ENCODE measurements at regions not wholly inside any gene's neighbourhood (a gene's known extent, or its start where the extent isn't known, plus 50 kb on each side); places are given as distances from the start of the nearest gene placed in this dataset.

DNA sequence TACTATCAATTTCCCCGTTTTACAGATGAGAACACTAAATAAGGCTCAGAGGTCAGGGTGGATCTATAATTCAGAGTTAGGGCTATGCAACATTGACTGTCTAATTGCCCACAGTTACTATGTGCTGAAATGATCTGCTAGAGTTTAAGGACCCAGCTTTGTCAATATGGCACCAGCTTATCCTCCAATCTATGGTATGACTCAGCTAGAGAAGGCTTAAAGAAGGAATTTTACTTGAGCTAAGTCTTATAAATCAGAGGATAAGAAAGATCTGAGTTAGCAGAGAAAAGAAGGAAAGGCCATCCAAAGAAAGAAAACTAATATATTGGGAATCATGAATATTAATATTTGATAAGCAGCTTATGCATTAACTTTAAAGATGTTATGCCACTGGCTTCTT lies 78.1 kb downstream of the ASB9 start:
- no peak for DNase-seq (ENCODE audit: low read depth)

DNA sequence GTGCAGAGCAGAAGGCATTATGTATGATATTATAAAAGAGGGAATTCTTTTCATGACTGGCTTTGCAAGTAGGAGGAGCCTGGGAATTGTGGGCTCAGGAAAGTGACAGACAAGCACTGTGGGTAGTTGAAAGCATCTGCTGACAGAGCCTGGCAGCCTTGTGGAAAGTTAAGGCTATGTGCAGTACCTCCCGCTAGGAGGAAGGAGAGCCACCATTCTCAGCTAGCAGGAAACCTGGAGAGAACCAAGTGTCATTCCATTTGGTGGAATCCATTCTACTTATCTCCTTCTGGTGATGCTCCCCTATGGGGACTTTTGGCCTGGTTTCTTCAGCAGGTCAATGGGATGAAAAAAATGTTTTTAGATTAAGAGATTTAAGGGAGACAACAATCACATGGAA lies 81.8 kb downstream of the ASB9 start:
- no peak for DNase-seq (ENCODE audit: low read depth)

DNA sequence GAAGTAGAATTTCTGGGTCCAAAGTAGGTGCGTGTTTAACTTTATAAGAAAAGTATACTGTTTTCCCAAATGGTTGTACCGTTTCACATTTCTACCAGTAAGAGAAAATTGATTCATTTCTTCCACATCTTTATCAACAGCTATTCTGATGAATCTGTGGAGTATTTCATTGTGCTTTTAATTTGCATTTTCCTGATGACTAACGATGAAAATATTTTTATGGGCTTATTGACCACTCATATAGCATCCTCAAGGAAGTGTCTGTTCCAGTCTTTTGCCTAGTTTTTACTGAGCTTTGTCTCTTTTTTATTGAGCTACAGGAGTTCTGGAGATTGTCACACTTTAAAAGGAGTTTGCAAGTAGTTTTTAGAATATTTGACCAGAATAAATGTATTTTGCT lies 92.6 kb downstream of the ASB9 start:
- no peak for DNase-seq (ENCODE audit: low read depth)

DNA sequence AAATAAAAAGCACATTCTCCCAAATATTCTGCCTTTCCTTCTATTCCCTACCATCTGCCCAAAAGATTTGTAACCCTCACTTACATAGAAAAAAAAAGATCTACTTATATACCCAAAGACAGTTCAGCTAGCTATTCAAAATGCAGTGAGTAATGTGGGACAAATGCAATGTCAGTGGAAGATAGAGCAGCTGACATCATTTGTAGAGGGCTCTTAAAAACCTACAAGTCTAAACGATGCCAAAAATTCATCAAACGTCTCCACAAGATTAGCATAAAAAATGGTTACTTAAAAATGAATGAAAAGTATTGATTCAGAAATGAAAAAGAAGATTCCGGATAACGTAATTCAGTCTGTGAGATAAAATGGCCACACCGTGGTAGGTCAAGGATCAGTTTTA lies 96.5 kb downstream of the ASB9 start:
- DNase-seq (ENCODE audit: low read depth): no peak

DNA sequence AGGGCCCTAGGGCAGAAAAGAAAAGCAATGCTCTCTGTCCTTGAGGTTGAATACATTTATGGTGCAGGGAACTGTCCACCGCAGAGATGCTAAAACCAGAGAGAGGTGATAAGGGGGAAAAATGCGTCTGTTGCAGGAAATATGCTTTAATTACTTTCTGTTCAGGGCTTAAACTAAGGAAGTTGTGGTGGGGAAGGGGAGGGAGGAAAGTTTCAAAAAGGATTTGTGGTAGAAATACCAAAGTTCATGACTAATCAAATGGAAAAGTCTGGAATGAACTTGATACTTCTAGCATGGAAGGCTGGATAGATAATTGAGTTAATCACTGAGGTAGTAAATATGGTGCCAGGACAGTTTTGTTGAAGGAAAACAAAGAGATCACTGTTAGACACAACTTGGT lies 99.0 kb downstream of the ASB9 start:
- no peak for DNase-seq (ENCODE audit: low read depth)

DNA sequence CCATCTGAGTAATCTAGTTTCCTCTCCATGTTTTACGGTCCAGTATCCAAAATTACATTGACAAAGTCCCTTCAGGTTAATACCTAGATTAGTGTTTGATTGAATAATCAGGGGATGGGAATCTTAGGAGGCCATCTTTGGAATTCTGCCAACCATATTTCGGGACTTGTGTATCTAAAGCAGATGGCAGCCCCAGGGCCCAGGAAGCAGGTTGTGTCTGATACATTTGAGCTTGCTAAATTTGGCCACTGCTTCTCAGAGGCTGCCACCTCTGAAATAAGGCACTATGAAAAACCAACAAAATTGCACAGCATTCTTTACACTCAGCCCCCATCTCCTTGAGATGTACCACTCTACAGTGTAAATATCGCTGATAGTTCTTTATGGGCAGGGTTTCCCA lies 102.1 kb downstream of the ASB9 start:
- no peak for DNase-seq (ENCODE audit: low read depth)

DNA sequence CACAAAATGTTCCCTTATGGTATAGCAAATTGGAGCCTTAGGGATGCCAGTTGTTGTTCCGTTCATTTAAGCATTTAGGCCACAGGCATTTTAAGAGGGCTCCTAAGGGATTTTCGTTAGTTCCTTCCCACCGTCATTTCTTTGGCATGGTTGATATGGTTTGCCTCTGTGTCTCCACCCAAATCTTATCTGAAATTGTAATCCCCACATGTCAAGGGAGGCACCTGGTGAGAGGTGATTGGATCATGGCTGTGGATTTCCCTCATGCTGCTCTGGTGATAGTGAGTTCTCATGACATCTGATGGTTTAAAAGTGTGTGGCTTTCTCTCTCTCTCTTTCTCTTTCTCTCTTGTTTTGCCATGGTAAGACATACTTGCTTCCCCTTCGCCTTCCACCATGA lies 104.1 kb downstream of the ASB9 start:
- DNase-seq (ENCODE audit: low read depth): no peak

DNA sequence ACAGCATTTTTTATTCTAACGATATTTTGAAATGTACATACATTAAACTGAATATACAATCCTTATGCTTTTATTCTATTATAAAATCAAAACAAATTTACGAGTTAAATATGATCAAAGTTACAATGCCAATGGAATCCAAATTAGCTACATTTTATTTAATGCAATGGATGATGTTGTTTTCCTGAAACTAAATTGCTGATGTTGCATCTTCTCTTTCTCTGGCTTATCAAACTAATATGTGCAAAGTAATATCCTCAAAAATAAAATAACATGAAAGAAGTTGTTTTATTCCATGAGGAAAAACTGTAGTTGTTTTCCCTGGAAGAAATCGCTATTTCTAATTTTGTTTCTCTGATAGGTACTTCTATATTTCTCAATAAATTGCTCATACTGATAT lies 106.8 kb downstream of the ASB9 start:
- DNase-seq (ENCODE audit: low read depth): no peak

DNA sequence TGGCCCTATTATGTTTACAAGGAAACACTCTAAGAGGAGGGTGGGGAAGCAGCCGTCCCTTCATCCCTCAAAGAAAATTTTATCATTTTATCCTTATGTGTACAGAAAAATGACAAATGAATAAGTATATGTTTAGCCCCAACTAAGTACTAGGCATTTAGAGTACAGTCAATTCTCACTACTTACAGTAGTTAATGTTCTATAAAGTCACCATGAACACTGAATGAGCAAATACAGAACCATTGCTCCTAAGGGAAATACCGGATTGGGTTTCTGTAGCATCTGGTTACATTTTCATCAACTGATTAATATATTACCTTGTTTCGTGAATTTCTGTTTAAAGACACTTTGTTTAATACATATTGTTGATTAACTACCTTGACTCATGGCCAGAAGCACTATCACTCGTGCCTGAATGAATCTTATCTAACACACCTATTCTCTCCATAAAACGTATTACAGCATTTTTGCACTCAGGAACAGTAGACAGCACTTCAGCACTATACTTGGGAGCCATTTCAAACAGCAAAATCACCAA lies 109.3 kb downstream of the ASB9 start:
- DNase-seq (ENCODE audit: low read depth): no peak

DNA sequence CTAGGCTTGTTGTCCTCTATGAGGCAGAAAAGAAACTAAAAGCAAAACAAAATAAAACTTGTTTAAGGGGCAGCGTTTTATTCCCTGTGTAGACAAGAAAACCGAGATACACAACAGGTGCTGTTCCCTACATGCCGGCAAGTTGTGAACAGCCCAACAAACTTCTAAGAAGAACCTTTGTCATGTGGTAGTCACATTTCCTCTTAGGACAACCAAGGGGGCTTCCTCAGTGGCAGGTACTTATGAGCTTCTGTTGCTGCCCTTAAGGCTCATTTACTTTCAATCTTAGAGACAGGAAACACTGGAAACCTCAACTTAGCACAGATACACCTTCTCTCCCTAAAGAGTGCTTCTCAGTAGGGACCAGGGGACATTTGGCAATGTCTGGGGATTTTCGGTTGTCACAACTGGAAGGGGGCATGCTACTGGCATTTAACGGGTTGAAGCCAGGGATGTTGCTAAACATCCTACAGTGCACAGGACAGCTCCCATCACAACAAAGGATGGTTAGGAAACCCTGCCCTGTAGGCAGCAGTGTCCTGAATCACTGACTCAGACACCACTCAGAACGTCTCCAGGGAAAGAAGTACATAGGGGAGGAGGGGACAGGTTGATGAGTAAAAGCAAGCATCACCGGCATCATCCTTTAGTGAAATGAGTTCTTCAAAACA lies 111.0 kb downstream of the ASB9 start:
- DNase-seq (ENCODE audit: low read depth): no peak

DNA sequence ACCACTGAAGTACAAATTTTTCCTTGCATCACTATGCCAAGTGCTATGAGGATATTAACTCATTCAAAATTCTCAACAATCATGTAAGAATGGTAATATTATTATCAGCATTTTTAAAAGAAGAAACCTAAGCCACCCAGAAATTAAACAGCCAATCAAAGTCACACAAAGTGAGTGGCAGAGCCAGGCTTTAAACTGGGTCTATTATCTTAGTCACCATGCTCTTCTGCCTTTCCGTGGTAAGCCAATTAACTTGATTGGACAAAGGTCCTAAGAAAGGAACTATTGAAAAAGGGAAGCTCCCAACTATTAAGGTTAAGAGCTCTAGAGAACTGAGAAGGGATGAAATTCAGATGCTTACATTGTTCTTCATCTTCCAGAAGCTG lies 111.5 kb downstream of the ASB9 start:
- no peak for DNase-seq (ENCODE audit: low read depth)

DNA sequence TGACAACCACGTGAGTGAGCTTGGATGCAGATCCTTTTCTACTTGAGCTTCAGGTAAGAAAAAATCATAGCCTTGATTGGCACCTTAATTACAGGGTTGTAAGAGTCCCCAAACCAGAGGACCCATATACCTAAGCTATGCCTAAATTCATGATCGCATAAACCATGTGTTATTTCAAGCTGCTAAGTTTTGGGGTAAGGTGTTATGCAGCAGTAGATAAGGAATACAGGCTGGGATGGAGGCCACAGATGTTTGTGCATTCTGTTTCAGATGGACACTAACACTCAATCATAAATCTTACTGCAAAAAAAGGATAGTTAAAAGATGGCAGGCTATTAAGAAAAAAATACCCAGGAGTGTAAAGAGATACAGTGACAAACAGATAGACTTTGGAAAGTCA lies 112.3 kb downstream of the ASB9 start:
- no peak for DNase-seq (ENCODE audit: low read depth)

DNA sequence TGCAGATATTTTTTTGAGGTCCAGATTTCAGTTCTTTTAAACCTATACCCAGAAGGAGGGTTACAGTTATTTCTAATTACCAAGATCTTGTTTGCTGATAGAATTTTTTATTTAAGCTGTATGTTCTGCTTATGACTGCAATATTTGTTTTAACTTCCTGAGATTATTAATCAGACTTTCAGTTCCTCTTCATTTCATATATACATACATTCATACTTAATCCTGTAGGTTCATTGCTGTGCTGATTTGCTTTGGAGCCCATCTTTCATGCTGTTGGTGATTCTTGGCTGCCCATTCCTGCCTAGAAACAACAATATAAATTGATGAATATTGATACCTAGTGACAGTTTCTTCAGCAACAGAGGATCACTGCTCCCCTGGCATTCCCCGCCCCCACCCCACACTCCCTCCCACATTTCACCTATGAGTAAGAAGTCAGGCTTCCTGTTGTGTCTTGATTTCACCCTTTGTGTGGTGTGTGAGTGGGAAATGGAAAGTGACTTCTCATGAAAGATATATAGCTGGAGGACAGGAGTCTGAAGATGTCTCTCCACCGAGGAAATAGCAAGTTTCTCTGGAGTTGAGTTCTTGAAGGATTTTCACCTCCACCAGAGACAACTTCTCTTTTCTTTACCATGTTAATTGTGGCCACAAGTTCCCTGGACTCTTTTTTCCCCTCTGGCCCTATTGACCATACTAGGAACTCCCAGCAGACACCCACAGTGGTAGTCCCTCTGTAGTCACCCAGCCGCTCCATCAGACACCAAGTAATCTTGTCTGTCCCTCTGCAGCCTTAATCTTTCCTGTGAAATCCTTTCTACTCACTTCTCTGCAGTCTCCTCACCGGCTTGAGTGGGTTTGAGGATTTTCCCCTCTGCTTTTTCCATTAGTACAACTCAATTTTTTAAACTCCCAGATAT lies 118.4 kb downstream of the ASB9 start:
- DNase-seq (ENCODE audit: low read depth): no peak

DNA sequence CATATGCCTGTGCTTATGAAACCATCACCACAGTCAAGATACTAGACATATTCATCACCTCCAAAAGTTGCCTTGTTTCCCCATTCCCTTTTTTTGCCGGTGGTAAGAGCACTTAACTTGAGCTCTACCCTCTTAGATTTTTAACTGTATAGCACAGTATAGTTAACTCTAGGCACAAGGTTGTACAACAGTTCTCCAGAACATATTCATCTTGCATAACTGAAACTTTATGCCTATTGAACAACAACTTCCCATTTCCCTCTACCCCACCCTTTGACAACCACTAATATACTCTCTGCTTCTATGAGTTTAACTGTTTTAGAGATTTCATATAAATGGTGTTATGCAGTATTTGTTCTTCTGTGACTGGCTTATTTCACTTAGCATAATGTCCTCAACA lies 119.3 kb downstream of the ASB9 start:
- DNase-seq (ENCODE audit: low read depth): no peak

DNA sequence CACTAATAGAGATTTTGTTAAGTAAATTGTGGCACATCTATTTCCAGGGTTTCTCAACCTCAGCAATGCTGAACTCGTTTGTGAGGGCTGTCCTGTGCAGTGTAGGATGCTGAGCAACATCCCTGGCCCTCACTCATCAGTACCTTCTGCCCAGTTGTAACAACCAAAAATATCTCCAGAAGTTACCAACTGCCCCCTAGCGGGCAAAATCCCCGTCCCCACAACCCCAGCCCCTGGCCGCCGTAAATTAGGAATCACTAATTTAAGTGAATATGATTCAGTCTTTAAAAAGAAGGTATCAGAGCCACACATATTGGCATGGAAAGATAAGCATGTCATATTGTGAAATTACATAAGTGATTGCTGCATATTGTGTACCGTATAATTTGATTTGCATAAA lies 123.4 kb downstream of the ASB9 start:
- no peak for DNase-seq (ENCODE audit: low read depth)

DNA sequence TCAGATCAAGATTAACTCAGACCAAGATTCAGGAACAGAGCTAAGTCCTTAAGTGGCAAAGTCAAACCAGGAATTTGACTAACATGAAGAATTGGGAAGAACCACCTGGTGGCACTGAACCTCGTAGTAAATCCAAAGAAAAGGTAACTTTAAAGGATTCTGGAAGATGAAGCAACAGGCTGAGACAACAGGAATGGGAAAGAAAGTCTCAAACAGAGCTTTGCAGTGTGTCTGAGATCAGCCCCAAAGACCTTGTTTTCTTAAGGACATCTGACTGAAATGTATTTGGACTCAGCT lies 126.1 kb downstream of the ASB9 start:
- no peak for DNase-seq (ENCODE audit: low read depth)

DNA sequence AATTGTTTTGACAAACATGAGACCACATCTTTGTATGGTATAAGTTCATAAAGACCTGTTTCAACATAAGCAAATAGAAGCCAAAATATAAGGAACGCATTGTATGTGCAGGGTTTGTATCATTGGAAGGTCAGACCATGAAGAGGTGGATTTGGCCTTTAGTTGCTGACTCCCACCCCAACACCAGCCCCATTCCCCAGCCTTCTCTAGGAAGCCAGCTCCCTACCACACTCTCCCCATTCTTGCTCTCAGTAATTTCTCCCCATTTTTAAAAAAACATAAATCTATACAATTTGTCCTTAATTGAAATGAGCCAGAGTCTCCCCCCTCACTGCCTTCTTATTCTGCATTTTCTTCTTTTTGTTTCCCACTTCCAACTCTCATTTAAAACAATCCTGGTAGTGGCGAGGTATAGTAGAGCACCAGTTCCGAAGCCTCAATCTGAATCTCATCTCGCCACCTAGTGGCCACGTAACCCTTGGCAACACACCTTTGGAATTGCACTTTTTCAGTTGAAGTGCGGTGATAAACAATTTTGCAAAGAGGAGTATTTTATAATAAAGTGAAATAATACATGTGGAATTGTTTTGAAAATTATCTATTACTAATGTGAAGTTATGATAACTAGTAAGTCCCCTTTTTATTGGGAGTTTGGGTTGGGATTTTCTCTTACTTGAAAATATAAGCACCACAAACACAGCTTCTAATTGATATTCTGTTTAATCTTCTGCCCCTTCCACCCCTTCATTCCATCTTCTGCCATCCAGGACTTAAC lies 126.6 kb downstream of the ASB9 start:
- peak; percentile 2 for DNase-seq (ENCODE audit: low read depth)

DNA sequence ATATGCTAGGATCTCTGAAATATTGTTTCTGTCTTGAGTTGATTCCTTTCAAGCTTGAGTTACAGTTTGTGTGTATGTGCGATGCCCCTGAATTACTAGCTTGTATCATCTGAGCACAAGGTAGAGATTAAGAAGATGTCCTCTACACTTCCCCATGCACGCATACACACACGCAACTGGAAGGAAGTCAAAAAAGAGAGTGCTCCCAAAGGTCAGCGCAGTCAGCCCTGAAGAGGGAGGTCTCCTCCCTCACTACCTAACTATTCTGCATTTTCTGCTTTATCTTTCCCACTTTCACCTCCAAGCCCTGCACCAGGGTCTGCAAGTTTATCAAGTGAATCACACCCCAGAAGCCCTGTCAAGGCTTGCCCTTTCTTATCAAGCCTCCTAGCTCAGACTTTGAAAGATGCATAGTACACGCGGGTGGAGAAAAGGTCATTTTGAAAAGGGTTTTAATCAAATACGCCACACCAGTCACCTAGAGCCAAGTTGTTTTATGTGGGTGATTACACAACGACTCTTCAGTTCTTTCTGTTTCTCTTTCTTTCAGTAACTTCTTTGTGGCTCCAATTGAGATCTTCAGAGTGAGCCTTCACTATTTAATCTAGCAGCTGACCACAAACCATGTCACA lies 127.7 kb downstream of the ASB9 start:
- DNase-seq (ENCODE audit: low read depth): no peak

DNA sequence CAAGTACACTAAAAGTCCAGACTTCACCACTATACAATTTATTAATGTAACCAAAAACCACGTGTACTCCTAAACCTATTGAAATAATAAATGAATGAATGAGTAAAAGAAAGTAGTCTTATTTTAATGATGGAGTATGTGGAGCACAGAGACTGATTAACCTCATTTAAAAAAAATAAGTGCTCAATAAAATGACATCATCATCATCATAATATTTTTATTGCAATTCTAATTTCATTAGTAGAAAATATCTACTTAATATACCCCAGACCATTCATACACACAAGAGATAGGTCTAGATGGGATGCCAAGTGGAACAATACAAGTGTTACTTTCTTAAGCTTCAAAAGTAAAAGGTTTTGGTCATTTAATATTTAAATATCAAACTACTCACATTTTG lies 133.1 kb downstream of the ASB9 start:
- no peak for DNase-seq (ENCODE audit: low read depth)

DNA sequence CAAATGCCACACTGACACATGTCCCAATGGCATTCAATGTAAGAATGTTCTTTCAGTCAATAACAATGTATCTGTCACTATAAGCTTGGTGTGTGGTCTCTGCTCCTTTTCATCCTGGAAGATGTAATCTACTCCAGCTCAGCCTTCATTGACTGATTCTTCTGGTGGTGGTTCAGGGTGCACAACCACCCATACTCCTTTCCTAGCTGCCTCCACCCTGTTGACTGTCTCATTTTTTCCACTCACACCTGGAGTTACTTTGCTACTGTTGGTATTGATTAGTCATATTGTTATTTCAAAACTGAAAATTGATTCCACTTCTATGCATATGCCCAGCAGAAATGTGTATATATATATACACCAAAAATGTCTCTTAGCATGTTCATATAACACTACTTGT lies 140.5 kb downstream of the ASB9 start:
- DNase-seq (ENCODE audit: low read depth): no peak

DNA sequence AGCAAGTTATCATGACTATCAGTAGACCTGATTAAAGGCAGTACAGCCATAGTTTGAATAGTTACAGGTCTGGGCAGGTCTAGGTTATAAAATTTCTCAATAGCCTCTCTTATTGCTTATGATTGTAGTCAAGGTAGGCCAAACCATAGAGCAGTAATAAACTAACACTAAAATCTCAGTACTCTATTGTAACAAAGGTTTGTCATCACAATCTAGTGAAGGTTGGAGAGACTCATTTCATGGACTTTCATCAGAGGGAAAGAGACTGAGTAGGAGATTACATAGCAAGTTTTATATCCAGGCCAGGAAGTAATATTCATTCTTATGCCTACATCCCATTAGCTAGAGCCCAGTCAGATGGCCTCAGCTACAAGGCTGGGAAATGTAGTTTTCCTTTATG lies 141.0 kb downstream of the ASB9 start:
- no peak for DNase-seq (ENCODE audit: low read depth)

DNA sequence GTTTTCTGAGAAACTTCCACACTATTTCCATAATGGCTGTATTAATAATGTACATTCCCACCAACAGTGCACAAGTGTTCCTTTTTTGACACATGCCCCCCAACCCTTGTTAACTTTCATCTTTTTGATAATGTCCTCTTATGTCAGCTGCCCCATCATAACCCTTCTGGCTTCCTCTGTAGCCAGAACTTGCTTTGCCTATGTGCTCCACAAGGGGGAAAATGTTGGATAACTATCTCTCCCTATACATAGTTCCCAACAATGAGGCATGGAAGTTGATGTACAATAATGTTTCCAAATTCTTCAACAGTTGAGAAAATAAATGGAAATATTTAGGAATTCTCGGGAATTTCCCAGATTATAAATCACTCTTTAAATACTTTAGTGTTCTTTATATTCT lies 142.9 kb downstream of the ASB9 start:
- no peak for DNase-seq (ENCODE audit: low read depth)

DNA sequence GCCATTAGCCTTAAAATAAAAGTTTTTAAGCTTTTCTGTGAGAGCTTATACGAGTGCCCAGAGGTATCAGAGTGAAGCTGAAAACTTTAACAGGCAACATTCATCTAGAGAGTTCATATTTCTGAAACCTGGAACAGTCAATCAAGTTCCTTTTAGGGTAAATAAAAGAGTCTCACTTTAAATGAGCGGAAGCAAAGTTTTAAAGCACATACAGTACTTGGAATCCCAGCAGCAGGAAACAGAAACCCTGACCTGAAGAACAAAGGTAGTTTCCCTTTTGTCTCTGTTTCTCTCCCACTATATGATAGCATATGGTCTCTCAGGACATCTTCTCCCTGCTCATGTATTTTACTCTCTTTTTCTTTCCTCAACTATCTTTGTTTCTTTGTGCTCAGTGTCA lies 153.0 kb downstream of the ASB9 start:
- no peak for DNase-seq (ENCODE audit: low read depth)

Data from HS-5 (cell line).